ENCODE measurements at regions not wholly inside any gene's neighbourhood (a gene's known extent, or its start where the extent isn't known, plus 50 kb on each side); places are given as distances from the start of the nearest gene placed in this dataset.

DNA sequence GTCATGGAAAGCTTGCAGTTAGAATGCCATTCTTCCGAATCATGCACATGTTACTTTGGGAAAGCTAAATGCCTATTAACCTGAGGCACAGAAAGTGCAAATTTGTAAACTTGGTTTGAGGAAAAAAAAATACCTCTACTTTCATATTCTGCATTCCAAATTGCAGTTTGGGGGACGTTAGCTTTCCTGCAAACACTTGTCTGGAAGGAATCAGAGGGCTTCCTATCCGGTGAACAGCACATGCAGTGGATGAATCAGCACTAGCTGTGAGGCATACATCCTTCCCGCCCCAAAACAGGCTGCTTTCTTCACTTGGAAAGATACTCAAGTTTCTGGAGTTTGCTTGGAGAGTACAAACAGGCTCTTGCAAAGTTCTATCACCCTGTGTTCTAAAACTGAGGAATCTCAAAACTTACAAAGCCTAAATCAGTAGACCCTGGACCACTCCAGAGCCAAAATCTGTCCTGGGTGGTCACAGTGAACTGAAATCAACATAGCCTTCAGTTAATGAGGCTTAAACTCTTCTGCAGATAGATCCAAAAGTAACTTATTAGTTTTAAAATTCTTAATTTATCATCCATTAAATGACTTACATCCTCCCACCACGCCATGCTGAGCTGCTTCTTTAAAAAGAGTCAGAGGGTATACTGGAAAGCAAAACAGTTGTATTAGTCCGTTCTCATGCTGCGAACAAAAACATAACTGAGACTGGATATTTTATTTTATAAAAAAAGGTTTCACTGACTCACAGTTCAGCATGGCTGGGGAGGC, 802.3 kb upstream of the ARGLU1 start:
- no peak overlapping the region for H3K4me3 ChIP-seq
- no peak for TF ChIP-seq POLR2A (IDR thresholded peaks at IDR 0.05)
- TF ChIP-seq, protein P1, sequence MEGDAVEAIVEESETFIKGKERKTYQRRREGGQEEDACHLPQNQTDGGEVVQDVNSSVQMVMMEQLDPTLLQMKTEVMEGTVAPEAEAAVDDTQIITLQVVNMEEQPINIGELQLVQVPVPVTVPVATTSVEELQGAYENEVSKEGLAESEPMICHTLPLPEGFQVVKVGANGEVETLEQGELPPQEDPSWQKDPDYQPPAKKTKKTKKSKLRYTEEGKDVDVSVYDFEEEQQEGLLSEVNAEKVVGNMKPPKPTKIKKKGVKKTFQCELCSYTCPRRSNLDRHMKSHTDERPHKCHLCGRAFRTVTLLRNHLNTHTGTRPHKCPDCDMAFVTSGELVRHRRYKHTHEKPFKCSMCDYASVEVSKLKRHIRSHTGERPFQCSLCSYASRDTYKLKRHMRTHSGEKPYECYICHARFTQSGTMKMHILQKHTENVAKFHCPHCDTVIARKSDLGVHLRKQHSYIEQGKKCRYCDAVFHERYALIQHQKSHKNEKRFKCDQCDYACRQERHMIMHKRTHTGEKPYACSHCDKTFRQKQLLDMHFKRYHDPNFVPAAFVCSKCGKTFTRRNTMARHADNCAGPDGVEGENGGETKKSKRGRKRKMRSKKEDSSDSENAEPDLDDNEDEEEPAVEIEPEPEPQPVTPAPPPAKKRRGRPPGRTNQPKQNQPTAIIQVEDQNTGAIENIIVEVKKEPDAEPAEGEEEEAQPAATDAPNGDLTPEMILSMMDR (IDR thresholded peaks at IDR 0.05) = no peak
- no peaks in the 10 kb centered on the region for H3K9me3 ChIP-seq
- H3K36me3 ChIP-seq = no peaks in the 10 kb centered on the region
- no peaks in the 10 kb centered on the region for H3K4me1 ChIP-seq
- H3K27ac ChIP-seq = no peak overlapping the region
- intact Hi-C loops (cut with DNase I; ENCODE audit: low total_unique reads) = no loop called here
- no peak for DNase-seq
- H3K27me3 ChIP-seq = no peaks in the 10 kb centered on the region

DNA sequence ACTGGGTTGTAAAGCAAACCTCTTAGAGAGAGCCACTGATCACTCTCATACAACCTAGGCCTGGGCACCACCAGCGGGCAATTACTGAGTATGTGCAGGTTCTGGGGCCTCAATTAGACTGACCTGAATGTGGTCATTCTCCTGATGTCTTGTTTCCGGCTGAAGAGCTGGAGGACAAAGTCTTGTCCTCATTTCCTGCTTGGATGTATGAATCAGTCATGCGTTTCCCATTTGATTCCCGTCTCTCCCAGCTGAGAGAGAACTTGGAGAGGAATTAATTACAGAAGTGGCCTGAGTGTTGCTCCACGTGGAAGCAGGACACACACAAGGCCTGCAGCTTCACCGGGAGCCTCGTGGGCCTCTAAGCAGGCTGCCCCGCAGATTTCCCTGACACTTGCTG, 799.3 kb upstream of the ARGLU1 start:
- Histone ChIP-seq H3K9me3 (no peaks in the 10 kb centered on the region), H3K4me1 (no peaks in the 10 kb centered on the region), H3K36me3 (no peaks in the 10 kb centered on the region), H3K4me3 (no peak overlapping the region), H3K27ac (no peak overlapping the region), H3K27me3 (no peaks in the 10 kb centered on the region)
- DNase-seq = no peak
- intact Hi-C loops (cut with DNase I; ENCODE audit: low total_unique reads) = no loop called here
- TF ChIP-seq POLR2A (IDR thresholded peaks at IDR 0.05) = no peak
- TF ChIP-seq, protein P1 (IDR thresholded peaks at IDR 0.05) = no peak

DNA sequence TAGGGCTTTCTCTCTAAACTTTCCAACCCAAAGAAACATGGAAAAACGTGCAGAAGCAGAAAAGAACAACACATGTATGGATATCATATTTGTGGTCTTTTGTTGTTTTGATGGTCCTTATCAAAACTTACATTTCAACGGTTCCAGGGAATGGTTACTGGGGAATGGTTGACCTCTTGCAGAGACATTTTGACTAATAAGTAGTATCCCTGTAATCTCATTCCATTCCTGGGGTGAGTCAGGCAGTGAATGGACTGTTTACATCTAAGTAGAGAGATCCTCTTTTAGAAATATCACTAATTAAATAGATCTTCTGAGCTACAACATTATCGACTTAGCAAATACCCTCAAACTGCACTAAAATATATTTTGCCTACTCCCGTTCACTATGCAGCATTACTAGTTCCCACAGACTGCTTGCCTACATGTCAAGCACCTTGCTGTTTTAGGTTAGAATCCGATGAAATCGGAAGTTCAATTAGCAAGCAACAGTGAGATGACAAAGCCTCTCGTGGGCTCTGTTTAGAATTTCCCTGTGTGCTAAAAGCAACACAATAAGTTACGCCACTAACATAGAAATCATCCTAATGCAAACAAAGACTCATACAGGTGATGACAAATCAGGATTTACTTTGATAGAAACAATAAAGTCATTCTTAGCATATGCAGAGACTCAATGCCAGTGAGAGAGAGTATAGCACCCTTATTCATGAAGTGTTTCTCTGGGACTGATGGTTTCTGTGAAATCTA, 797.7 kb upstream of the ARGLU1 start:
- TF ChIP-seq POLR2A (IDR thresholded peaks at IDR 0.05) = no peak
- TF ChIP-seq, protein P1 (IDR thresholded peaks at IDR 0.05) = no peak
- Histone ChIP-seq H3K9me3 (no peaks in the 10 kb centered on the region), H3K4me1 (no peaks in the 10 kb centered on the region), H3K36me3 (no peaks in the 10 kb centered on the region), H3K27ac (no peak overlapping the region), H3K4me3 (no peak overlapping the region), H3K27me3 (no peaks in the 10 kb centered on the region)
- intact Hi-C loops (cut with DNase I; ENCODE audit: low total_unique reads) = no loop called here
- no peak for DNase-seq

DNA sequence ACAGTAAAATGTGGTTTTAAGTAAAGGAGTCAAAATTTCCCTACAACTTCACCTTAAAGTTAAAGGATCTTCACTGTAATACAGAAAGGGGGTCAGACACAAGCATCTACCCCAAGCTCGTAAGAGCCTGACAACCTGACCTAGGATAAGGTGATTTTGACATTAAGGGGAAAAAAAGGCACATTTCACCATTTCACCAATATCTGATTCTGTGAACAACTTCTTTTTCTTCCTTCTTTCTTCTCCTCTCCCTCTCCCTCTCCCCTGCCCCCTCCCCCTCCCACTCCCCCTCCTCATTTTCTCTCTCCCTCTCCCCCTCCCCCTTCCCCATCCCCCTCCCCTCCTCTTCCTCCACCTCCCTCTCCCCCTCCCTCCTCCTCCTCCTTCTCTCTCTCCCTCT, 796.7 kb upstream of the ARGLU1 start:
- intact Hi-C loops (cut with DNase I; ENCODE audit: low total_unique reads) = no loop called here
- no peaks in the 10 kb centered on the region for H3K36me3 ChIP-seq
- TF ChIP-seq, protein P1 (IDR thresholded peaks at IDR 0.05) = no peak
- TF ChIP-seq POLR2A (IDR thresholded peaks at IDR 0.05) = no peak
- no peaks in the 10 kb centered on the region for H3K4me1 ChIP-seq
- no peak for DNase-seq
- no peak overlapping the region for H3K27ac ChIP-seq
- H3K9me3 ChIP-seq = no peaks in the 10 kb centered on the region
- H3K27me3 ChIP-seq = no peaks in the 10 kb centered on the region
- H3K4me3 ChIP-seq = no peak overlapping the region

DNA sequence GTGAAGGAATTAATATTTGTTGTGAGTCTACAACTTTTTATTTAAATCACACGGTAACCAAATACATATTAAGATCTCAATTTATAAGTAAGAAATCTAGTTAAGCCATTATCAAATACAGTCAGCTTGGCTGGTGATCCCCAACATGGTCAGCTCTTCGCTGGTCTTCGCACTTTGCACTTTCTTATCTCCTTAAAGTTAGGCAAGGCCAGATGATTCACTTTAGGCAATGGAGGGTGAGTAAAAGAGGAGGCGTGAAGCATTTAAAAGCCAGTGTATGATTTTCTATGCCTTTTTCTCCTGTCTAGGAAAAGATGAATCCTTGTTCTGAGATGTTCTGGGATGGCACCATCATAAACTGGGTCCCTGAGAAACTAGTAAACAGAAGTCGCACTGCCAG, 793.7 kb upstream of the ARGLU1 start:
- Histone ChIP-seq H3K9me3 (no peaks in the 10 kb centered on the region), H3K36me3 (no peaks in the 10 kb centered on the region), H3K4me1 (no peaks in the 10 kb centered on the region), H3K4me3 (no peak overlapping the region), H3K27ac (no peak overlapping the region), H3K27me3 (no peaks in the 10 kb centered on the region)
- intact Hi-C loops (cut with DNase I; ENCODE audit: low total_unique reads) = no loop called here
- DNase-seq = no peak
- TF ChIP-seq, protein P1 (IDR thresholded peaks at IDR 0.05) = no peak
- TF ChIP-seq POLR2A (IDR thresholded peaks at IDR 0.05) = no peak
